Activated T-helper 1 cell treated with anti-CD3 and anti-CD28 coated beads, Interleukin-2, amount 50 U/mL, for 16 hours (primary cell): ENCODE measurements at regions not wholly inside any gene's neighbourhood (a gene's known extent, or its start where the extent isn't known, plus 50 kb on each side); places are given as distances from the start of the nearest gene placed in this dataset.

Experiments
- DNase-seq, 2 donors: peaks; one replicate each; pipeline ENCODE4 v3.0.0-alpha.2; 2020; ENCODE audit warnings: low read depth in 1 of 2, low spot score in 1 of 2

DNA sequence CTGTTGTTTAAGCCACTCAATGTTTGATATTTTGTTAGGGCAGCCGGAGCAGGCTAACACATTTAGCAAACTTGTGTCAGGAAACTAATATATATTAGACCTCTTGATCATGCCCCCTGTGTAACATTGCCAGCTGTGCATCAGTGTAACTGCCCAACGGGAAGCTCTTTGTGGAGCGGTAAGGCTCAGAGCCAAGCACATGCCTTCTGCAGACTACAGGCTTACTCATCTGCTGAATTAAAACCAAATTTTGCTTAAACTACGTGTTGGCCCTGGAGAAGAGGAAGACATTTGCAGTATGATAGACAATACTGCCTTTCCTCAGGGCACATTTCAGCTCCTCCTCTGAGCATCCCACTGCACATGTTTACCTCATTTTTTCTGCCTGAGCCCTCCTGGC is 50.5 kb upstream of the KCNMB2 start:
- no peak for DNase-seq
